ENCODE measurements at regions not wholly inside any gene's neighbourhood (a gene's known extent, or its start where the extent isn't known, plus 50 kb on each side); places are given as distances from the start of the nearest gene placed in this dataset.

DNA sequence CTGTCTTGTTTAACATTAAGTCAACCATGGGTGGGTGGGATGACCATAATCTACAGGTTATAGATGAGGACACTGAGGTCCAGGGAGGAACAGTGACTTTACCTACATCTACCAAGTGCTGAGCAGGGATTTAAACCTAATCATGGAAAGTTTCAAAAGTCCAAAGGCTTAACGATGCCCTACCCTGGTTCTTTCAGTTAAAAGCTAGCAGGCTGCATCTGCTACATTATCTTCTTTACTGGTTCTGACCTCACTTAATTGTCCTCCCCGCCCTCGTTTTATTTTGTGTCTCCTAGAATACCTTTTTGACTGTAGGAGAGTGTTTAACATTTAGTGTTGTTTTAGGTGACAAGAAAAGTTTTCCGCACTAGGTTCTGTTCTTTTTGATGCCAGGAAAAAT, 735.2 kb downstream of the TLR4 start:
- no peak for TF ChIP-seq CTCF (conservative IDR thresholded peaks at IDR 0.05; ENCODE audit: low read depth in 2 of 2)
- TF ChIP-seq EZH2 (IDR thresholded peaks at IDR 0.05; ENCODE audit: low read depth, unreplicated experiment) = no peak
- TF ChIP-seq JUNB (IDR thresholded peaks at IDR 0.05; ENCODE audit: unreplicated experiment) = no peak
- no peak for TF ChIP-seq POLR2AphosphoS5 (IDR thresholded peaks at IDR 0.05; ENCODE audit: low read depth)
- no peak for TF ChIP-seq EZH2phosphoT487 (IDR thresholded peaks at IDR 0.05; ENCODE audit: unreplicated experiment)
- TF ChIP-seq ZNF462 (CRISPR knock-in tag; IDR thresholded peaks at IDR 0.05) = no peak
- no peak for TF ChIP-seq CREB1 (CRISPR knock-in tag; IDR thresholded peaks at IDR 0.05; ENCODE audit: low read depth)

Measured in GM23338 (cell line).